Endothelial cell (in vitro differentiated cells): ENCODE measurements at regions not wholly inside any gene's neighbourhood (a gene's known extent, or its start where the extent isn't known, plus 50 kb on each side); places are given as distances from the start of the nearest gene placed in this dataset.
"Not testable (repeated sequence)": the region's sequence is repeated elsewhere in the genome, so short reads cannot be mapped to it uniquely, and the experiment has no call there.

Experiments used
- DNase-seq: peaks from one replicate; pipeline ENCODE4 v3.0.0; 2021; ENCODE audit warnings: low spot score
- H3K27ac Mint-ChIP-seq: one replicate; pipeline ENCODE4 v1.8.0; 2021; ENCODE audit warnings: mixed read lengths, inconsistent platforms; ENCODE audit not compliant: unreplicated experiment
- H3K27me3 Mint-ChIP-seq: one replicate; pipeline ENCODE4 v1.8.0; 2021; ENCODE audit warnings: mild to moderate bottlenecking, moderate library complexity, mixed read lengths, inconsistent platforms; ENCODE audit not compliant: unreplicated experiment
- H3K36me3 Mint-ChIP-seq: one replicate; pipeline ENCODE4 v1.8.0; 2021; ENCODE audit warnings: mild to moderate bottlenecking, low read depth, mixed read lengths, inconsistent platforms; ENCODE audit not compliant: unreplicated experiment
- H3K4me1 Mint-ChIP-seq: one replicate; pipeline ENCODE4 v1.8.0; 2021; ENCODE audit warnings: mild to moderate bottlenecking, mixed read lengths, inconsistent platforms; ENCODE audit not compliant: unreplicated experiment
- H3K4me3 Mint-ChIP-seq: one replicate; pipeline ENCODE4 v1.8.0; 2021; ENCODE audit warnings: mild to moderate bottlenecking, mixed read lengths, inconsistent platforms; ENCODE audit not compliant: unreplicated experiment
- H3K9me3 Mint-ChIP-seq: one replicate; pipeline ENCODE4 v1.8.0; 2021; ENCODE audit warnings: mixed read lengths, inconsistent platforms; ENCODE audit not compliant: unreplicated experiment
- TF ChIP-seq, protein P1 (sequence below): fragments of 200-600 bp; sonication (generic); IDR thresholded peaks from one replicate; pipeline ENCODE4 v1.5.0; 2021; ENCODE audit warnings: antibody characterized with exemption; ENCODE audit not compliant: unreplicated experiment

DNA sequence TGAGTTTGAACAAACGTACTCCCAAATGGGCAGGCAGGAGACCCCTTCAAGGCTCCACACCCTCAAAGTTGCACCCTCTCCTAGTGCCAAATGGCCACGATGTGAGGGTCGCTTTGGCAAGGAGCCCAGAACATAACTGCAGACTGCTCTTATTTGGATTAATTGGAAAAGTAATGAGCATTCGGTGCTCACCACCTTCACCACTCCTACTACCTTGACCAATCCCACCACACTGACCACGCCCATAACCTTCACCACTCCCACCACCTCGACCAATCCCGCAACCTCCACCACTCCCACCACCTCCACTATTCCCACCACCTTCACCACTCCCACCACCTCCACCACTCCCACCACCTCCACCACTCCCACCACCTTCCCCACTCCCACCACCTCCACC lies 94.7 kb upstream of the PAX2 start:
- Mint-ChIP-seq H3K4me3 (no peak overlapping the region), H3K9me3 (no peaks in the 10 kb centered on the region), H3K27me3 (peaks cover 21% of the 10 kb centered on the region), H3K4me1 (peaks cover 20% of the 10 kb centered on the region), H3K36me3 (peaks cover 8% of the 10 kb centered on the region), H3K27ac (no peak overlapping the region)
- TF ChIP-seq, protein P1, sequence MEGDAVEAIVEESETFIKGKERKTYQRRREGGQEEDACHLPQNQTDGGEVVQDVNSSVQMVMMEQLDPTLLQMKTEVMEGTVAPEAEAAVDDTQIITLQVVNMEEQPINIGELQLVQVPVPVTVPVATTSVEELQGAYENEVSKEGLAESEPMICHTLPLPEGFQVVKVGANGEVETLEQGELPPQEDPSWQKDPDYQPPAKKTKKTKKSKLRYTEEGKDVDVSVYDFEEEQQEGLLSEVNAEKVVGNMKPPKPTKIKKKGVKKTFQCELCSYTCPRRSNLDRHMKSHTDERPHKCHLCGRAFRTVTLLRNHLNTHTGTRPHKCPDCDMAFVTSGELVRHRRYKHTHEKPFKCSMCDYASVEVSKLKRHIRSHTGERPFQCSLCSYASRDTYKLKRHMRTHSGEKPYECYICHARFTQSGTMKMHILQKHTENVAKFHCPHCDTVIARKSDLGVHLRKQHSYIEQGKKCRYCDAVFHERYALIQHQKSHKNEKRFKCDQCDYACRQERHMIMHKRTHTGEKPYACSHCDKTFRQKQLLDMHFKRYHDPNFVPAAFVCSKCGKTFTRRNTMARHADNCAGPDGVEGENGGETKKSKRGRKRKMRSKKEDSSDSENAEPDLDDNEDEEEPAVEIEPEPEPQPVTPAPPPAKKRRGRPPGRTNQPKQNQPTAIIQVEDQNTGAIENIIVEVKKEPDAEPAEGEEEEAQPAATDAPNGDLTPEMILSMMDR, result no peak
- DNase-seq, result no peak

DNA sequence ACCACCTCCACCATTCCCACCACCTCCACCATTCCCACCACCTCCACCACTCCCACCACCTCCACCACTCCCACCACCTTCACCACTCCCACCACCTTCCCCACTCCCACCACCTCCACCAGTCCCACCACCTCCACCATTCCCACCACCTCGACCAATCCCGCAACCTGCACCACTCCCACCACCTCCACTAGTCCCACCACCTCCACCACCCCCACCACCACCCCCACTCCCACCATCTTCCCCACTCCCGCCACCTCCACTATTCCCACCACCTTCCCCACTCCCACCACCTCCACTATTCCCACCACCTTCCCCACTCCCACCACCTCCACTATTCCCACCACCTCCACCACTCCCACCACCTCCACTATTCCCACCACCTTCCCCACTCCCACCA lies 94.3 kb upstream of the PAX2 start:
- DNase-seq, H3K9me3 Mint-ChIP-seq, H3K4me3 Mint-ChIP-seq, H3K36me3 Mint-ChIP-seq, H3K27ac Mint-ChIP-seq: not testable (repeated sequence)
- H3K4me1 Mint-ChIP-seq, result peaks cover 23% of the 10 kb centered on the region
- H3K27me3 Mint-ChIP-seq, result peaks cover 23% of the 10 kb centered on the region

DNA sequence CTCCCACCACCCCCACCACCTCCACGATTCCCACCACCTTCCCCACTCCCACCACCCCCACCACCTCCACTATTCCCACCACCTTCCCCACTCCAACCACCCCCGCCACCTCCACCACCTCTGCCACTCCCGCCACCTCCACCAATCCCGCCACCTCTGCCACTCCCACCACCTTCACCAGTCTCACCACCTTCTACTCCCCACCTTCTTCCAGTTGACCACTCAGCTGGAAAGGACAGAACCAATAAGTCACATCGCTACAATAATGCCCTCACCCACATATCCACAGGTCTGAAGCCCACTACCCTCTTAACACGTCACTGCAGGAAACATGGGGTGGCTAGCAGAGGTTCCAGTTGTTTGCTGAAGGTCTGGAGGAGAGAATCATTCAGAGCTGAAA lies 93.5 kb upstream of the PAX2 start:
- Mint-ChIP-seq H3K4me3 (no peak overlapping the region), H3K9me3 (no peaks in the 10 kb centered on the region), H3K27ac (no peak overlapping the region), H3K4me1 (peaks cover 23% of the 10 kb centered on the region), H3K27me3 (peaks cover 23% of the 10 kb centered on the region), H3K36me3 (peaks cover 8% of the 10 kb centered on the region)
- no peak for DNase-seq
- TF ChIP-seq, protein P1, result no peak

DNA sequence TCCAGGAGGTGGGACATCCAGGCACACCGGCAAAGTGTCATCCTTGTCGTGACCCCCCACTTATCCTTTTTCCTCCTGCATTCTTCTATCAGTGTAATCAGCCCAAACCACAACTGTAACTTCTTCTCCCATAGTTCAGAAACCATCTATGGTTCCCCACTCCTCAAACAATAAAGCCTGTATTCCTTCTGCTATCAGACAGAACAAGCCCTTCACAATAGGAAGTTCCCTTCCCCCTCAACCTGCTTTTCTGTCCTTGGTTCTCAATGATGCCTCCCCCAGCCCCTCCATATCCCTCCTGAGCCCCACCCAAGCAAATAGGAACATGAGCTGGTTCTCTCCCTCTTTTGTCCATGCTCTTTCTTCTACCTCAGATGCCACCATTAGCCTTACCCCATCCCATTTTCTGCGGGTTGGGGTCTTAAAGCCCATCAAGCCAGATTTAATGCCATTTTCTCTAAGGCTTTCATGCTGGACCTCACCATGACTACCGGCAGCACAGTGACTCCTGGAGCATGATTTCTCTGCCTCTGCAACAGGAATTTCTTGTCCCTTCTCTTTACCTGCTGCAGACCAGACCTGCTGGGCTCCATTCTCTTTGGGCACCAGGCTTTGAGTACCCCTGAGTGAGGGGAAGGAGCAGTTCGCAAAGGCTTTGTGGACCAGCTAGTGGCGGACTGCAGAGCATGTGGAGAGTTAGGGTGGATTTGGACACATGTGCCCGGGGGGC lies 92.8 kb upstream of the PAX2 start:
- DNase-seq, result no peak
- H3K4me1 Mint-ChIP-seq, result peaks cover 27% of the 10 kb centered on the region
- H3K9me3 Mint-ChIP-seq, result no peaks in the 10 kb centered on the region
- H3K27ac Mint-ChIP-seq, result no peak overlapping the region
- H3K27me3 Mint-ChIP-seq, result peaks cover 24% of the 10 kb centered on the region
- TF ChIP-seq, protein P1, result no peak
- H3K4me3 Mint-ChIP-seq, result peak overlapping the region; percentile 8
- H3K36me3 Mint-ChIP-seq, result peaks cover 11% of the 10 kb centered on the region

DNA sequence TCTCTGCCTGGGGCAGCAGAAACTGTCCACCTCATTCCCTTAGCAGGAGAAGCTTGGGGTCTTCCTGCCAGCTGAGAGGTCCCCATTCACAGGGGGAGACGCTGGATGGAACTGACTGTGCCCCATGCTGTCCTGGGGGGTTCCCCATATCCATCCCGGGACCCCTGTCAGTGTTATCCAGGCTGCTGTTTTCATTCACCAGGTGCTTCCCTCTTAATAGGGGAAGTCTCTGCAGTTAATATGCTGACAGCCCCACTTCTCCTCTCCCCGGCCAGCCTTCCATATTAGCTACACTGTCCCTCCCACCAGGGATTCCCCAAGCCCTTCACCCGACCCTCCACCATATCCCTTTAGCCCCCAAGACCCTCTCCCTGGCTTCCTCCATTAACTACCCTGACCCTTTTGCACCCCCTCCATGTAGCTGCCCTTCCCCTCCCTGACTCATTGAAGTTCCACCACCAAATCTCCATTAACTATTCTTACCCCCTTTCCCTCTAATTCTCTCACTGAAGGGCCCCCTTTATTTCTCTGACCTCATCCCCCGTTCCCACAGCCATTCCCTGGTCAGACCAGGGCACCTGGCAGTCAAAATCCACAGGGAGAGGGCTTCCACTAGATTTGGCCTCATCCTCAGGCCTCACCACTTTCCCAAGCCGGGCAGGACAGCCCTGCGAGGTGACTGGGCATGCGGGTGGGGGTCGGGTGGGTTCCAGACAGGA lies 92.0 kb upstream of the PAX2 start:
- Mint-ChIP-seq H3K4me1 (peaks cover 27% of the 10 kb centered on the region), H3K4me3 (peak overlapping the region; percentile 66), H3K36me3 (peaks cover 11% of the 10 kb centered on the region), H3K9me3 (no peaks in the 10 kb centered on the region), H3K27ac (no peak overlapping the region), H3K27me3 (peaks cover 26% of the 10 kb centered on the region)
- DNase-seq, result no peak
- TF ChIP-seq, protein P1, result no peak
